WTC11 (cell line): ENCODE measurements at regions not wholly inside any gene's neighbourhood (a gene's known extent, or its start where the extent isn't known, plus 50 kb on each side); places are given as distances from the start of the nearest gene placed in this dataset.

ENCODE experiments used
- ATAC-seq: fragments of 200-7000 bp; cut with Tn5 transposase; 2 replicates; pipeline ENCODE4 v1.10.0; 2021; ENCODE audit warnings: mild to moderate bottlenecking, moderate library complexity
- CTCF ChIA-PET: fragments of 300-600 bp; sonication (Branson Sonifier 250); formaldehyde crosslinking; loops from one replicate; lab custom pipeline; 2021; ENCODE audit warnings: antibody characterized with exemption; lab: Charles Lee
- POLR2A ChIA-PET: fragments of 350-600 bp; sonication (Branson Sonifier 250); formaldehyde crosslinking; loops from one replicate; lab custom pipeline; 2021; ENCODE audit warnings: antibody characterized with exemption; lab: Charles Lee
- DNase-seq: peaks from one replicate; pipeline ENCODE4 v3.0.0; 2021; ENCODE audit warnings: low spot score
- H3K27ac Mint-ChIP-seq: 2 replicates; pipeline ENCODE4 v1.8.0; 2021; ENCODE audit warnings: mixed read lengths
- H3K27me3 Mint-ChIP-seq: 2 replicates; pipeline ENCODE4 v1.8.0; 2021; ENCODE audit warnings: low read depth, mild to moderate bottlenecking, moderate library complexity, mixed read lengths
- H3K36me3 Mint-ChIP-seq: 2 replicates; pipeline ENCODE4 v1.8.0; 2021; ENCODE audit warnings: mixed read lengths
- H3K4me1 Mint-ChIP-seq: 2 replicates; pipeline ENCODE4 v1.8.0; 2022; ENCODE audit warnings: mixed read lengths
- H3K4me3 Mint-ChIP-seq: 2 replicates; pipeline ENCODE4 v1.8.0; 2021; ENCODE audit warnings: mild to moderate bottlenecking, moderate library complexity, mixed read lengths
- H3K9me3 Mint-ChIP-seq: 2 replicates; pipeline ENCODE4 v1.8.0; 2021; ENCODE audit warnings: mixed read lengths
- CBFB ChIP-seq: sonication (generic); formaldehyde crosslinking; IDR thresholded peaks from 2 replicates; pipeline ENCODE4 v1.8.1; 2022; ENCODE audit warnings: mild to moderate bottlenecking, low read depth, missing genetic modification reagents
- CREM ChIP-seq: sonication (generic); formaldehyde crosslinking; IDR thresholded peaks from 2 replicates; pipeline ENCODE4 v1.8.1; 2022; ENCODE audit warnings: mild to moderate bottlenecking, missing genetic modification reagents, moderate library complexity
- ETV6 ChIP-seq: sonication (generic); formaldehyde crosslinking; IDR thresholded peaks from 2 replicates; pipeline ENCODE4 v1.8.1; 2022; ENCODE audit warnings: mild to moderate bottlenecking, missing genetic modification reagents
- FOXP4 ChIP-seq: sonication (generic); formaldehyde crosslinking; IDR thresholded peaks from 2 replicates; pipeline ENCODE4 v1.8.0; 2022; ENCODE audit warnings: mild to moderate bottlenecking, missing genetic modification reagents
- HMGA2 ChIP-seq: fragments of 250-450 bp; sonication (Bioruptor Pico); IDR thresholded peaks from 2 replicates; pipeline ENCODE4 v1.4.0; 2021; ENCODE audit warnings: mild to moderate bottlenecking, moderate library complexity
- JUN ChIP-seq: sonication (generic); formaldehyde crosslinking; IDR thresholded peaks from 2 replicates; pipeline ENCODE4 v1.8.0; 2023; ENCODE audit warnings: mild to moderate bottlenecking, missing genetic modification reagents
- NFYB ChIP-seq: sonication (generic); formaldehyde crosslinking; conservative IDR thresholded peaks from 2 replicates; pipeline ENCODE4 v1.8.0; 2022; ENCODE audit warnings: low read depth, missing genetic modification reagents
- RORB ChIP-seq: fragments of 250-450 bp; sonication (Bioruptor Pico); IDR thresholded peaks from 2 replicates; pipeline ENCODE4 v1.9.0; 2021; ENCODE audit warnings: mild to moderate bottlenecking
- TCF7 ChIP-seq: sonication (generic); formaldehyde crosslinking; IDR thresholded peaks from 2 replicates; pipeline ENCODE4 v1.8.0; 2022; ENCODE audit warnings: mild to moderate bottlenecking, low read depth, missing genetic modification reagents, moderate library complexity
- USF2 ChIP-seq: sonication (generic); formaldehyde crosslinking; IDR thresholded peaks from 2 replicates; pipeline ENCODE4 v1.8.1; 2023; ENCODE audit warnings: mild to moderate bottlenecking, missing genetic modification reagents, moderate library complexity
- ZMAT4 ChIP-seq: fragments of 250-450 bp; sonication (Bioruptor Pico); IDR thresholded peaks from 2 replicates; pipeline ENCODE4 v1.9.0; 2021; ENCODE audit warnings: mild to moderate bottlenecking
- ZNF281 ChIP-seq: sonication (generic); formaldehyde crosslinking; IDR thresholded peaks from 2 replicates; pipeline ENCODE4 v1.8.0; 2023; ENCODE audit warnings: mild to moderate bottlenecking, missing genetic modification reagents
- ZNF416 ChIP-seq: fragments of 250-450 bp; sonication (Bioruptor Pico); IDR thresholded peaks from 2 replicates; pipeline ENCODE4 v1.9.0; 2021; ENCODE audit warnings: mild to moderate bottlenecking, inconsistent platforms
- ZNF425 ChIP-seq: fragments of 250-450 bp; sonication (Bioruptor Pico); conservative IDR thresholded peaks from 2 replicates; pipeline ENCODE4 v1.9.0; 2021; ENCODE audit warnings: mild to moderate bottlenecking
- TF ChIP-seq, protein P1 (sequence below): sonication (generic); formaldehyde crosslinking; IDR thresholded peaks from 2 replicates; pipeline ENCODE4 v1.8.1; 2022; ENCODE audit warnings: missing genetic modification reagents, borderline replicate concordance
- TF ChIP-seq, protein P2 (sequence below): sonication (generic); formaldehyde crosslinking; IDR thresholded peaks from 2 replicates; pipeline ENCODE4 v1.8.1; 2023; ENCODE audit warnings: mild to moderate bottlenecking, missing genetic modification reagents
- TF ChIP-seq, protein P3 (sequence below): sonication (generic); formaldehyde crosslinking; IDR thresholded peaks from 2 replicates; pipeline ENCODE4 v1.8.0; 2022; ENCODE audit warnings: mild to moderate bottlenecking, missing genetic modification reagents
- TF ChIP-seq, protein P4 (sequence below): fragments of 250-450 bp; sonication (Bioruptor Pico); IDR thresholded peaks from 2 replicates; pipeline ENCODE4 v2.1.2; 2022; ENCODE audit warnings: mild to moderate bottlenecking, moderate library complexity

DNA sequence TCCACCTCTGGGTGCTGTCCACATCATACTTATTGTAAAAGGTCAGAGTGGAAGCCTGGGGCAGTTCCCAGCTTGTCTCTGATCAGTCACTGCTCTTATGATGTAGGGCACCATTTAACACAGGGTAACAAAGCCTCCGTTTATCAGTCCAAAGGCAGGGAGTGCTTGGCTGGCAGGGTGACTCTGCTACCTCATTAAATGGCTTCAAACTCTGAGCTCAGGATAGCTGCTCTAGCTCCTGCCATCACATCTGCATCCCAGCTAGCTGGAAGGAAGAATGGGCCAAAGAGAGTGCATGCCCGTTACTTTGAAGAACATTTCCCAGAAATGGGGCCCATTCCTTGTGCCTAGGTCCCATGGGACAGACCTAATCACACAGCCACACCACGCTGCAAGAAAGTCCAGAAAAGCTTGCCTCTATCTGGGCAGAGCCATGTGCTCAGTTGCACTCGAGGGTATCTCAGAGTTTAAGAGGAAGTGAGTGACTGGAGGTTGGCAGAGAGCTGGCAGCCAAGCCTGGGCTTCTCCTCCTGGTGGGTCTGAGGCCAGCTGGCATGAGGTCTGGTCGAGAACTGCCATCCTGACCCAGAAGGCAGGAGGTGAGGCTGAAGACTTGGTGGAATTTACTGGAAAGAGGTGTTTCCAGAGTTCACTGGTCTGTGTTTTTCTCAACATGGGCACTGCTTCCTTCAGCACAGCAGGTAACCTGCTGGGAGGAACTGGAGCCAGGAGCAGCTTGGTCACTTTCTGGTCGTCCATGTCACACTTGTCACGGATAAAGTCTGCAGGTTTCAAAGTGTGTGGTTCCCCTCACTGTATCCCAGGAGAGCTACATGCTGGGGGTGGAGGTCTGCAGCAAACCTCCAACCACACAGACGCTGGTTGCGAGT is 935.7 kb downstream of the BRD1 start (continued):
- TF ChIP-seq, protein P1, sequence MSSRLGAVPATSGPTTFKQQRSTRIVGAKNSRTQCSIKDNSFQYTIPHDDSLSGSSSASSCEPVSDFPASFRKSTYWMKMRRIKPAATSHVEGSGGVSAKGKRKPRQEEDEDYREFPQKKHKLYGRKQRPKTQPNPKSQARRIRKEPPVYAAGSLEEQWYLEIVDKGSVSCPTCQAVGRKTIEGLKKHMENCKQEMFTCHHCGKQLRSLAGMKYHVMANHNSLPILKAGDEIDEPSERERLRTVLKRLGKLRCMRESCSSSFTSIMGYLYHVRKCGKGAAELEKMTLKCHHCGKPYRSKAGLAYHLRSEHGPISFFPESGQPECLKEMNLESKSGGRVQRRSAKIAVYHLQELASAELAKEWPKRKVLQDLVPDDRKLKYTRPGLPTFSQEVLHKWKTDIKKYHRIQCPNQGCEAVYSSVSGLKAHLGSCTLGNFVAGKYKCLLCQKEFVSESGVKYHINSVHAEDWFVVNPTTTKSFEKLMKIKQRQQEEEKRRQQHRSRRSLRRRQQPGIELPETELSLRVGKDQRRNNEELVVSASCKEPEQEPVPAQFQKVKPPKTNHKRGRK (CRISPR knock-in tag), result no peak
- TF ChIP-seq CBFB (CRISPR knock-in tag) (no peak), ZNF281 (CRISPR knock-in tag) (no peak)
- TF ChIP-seq, protein P2, sequence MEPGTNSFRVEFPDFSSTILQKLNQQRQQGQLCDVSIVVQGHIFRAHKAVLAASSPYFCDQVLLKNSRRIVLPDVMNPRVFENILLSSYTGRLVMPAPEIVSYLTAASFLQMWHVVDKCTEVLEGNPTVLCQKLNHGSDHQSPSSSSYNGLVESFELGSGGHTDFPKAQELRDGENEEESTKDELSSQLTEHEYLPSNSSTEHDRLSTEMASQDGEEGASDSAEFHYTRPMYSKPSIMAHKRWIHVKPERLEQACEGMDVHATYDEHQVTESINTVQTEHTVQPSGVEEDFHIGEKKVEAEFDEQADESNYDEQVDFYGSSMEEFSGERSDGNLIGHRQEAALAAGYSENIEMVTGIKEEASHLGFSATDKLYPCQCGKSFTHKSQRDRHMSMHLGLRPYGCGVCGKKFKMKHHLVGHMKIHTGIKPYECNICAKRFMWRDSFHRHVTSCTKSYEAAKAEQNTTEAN (CRISPR knock-in tag), result no peak

DNA sequence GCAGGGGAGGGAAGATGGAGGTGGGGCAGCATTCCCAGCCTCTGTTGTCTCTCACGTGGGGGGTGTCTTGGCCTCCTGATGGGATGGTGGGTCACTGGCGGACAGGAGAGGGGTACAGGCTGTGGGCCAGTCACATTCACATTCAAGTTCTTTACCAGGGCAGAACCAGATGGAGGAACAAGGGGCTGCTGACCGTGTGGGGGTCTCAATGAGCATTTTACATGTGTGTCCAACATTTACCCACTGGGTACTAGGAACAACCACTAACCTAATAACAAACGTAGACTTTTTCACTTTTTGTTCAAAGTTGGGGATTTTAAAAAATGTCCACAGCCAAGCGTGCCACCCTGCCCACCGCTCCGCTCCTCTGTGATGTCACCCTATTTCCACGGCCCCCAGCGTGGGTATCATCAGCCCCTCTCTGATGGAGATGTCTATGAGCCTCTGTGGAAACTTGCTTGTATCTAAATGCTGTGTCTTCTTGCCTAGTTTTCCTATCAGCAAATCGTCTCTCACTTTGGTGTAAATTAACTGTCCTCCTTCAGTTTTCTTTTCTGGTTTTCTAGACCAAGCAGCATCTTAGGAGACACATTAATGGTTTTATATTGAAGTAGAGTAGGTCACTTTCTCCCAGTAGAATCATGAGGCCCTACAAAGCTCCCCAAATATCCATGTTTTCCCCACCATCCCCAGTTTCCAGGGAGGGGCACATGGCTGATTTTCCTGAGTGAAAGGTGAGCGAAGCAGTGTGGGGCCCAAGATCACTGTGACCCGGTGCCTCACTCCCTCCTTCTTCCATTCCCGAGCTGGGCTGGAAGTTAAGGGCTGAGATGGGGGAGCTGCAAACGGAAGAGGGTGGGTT is 936.7 kb downstream of the BRD1 start:
- DNase-seq, result no peak
- ChIA-PET POLR2A (no interaction called here), CTCF (no interaction called here)
- Mint-ChIP-seq H3K27me3 (peaks cover 5% of the 10 kb centered on the region), H3K9me3 (no peaks in the 10 kb centered on the region), H3K36me3 (no peaks in the 10 kb centered on the region), H3K27ac (no peak overlapping the region), H3K4me1 (no peaks in the 10 kb centered on the region), H3K4me3 (no peak overlapping the region)
- ATAC-seq, result no peak
- TF ChIP-seq FOXP4 (CRISPR knock-in tag), result no peak
- TF ChIP-seq ZNF425 (CRISPR knock-in tag), result no peak
- TF ChIP-seq, protein P3, sequence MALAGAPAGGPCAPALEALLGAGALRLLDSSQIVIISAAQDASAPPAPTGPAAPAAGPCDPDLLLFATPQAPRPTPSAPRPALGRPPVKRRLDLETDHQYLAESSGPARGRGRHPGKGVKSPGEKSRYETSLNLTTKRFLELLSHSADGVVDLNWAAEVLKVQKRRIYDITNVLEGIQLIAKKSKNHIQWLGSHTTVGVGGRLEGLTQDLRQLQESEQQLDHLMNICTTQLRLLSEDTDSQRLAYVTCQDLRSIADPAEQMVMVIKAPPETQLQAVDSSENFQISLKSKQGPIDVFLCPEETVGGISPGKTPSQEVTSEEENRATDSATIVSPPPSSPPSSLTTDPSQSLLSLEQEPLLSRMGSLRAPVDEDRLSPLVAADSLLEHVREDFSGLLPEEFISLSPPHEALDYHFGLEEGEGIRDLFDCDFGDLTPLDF, result no peak
- no peak for TF ChIP-seq ZNF416 (CRISPR knock-in tag)
- TF ChIP-seq JUN (CRISPR knock-in tag), result no peak
- no peak for TF ChIP-seq TCF7
- no peak for TF ChIP-seq NFYB
- TF ChIP-seq USF2 (CRISPR knock-in tag), result no peak
- TF ChIP-seq ZMAT4 (CRISPR knock-in tag), result no peak
- TF ChIP-seq ETV6, result no peak
- no peak for TF ChIP-seq HMGA2 (CRISPR knock-in tag)
- TF ChIP-seq, protein P4, sequence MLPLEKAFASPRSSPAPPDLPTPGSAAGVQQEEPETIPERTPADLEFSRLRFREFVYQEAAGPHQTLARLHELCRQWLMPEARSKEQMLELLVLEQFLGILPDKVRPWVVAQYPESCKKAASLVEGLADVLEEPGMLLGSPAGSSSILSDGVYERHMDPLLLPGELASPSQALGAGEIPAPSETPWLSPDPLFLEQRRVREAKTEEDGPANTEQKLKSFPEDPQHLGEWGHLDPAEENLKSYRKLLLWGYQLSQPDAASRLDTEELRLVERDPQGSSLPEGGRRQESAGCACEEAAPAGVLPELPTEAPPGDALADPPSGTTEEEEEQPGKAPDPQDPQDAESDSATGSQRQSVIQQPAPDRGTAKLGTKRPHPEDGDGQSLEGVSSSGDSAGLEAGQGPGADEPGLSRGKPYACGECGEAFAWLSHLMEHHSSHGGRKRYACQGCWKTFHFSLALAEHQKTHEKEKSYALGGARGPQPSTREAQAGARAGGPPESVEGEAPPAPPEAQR, result no peak
- no peak for TF ChIP-seq RORB (CRISPR knock-in tag)
- no peak for TF ChIP-seq CREM
